Left renal cortex interstitium (tissue), 4 donors: ENCODE measurements at regions not wholly inside any gene's neighbourhood (a gene's known extent, or its start where the extent isn't known, plus 50 kb on each side); places are given as distances from the start of the nearest gene placed in this dataset.
"Not testable (repeated sequence)": the region's sequence is repeated elsewhere in the genome, so short reads cannot be mapped to it uniquely, and the experiment has no call there.

Experiments used
- DNase-seq, 4 donors: peaks; one replicate each; pipeline ENCODE4 v3.0.0-alpha.2; 2013; ENCODE audit warnings: low read depth in 4 of 4, low spot score in 2 of 4, missing footprints in 1 of 4

DNA sequence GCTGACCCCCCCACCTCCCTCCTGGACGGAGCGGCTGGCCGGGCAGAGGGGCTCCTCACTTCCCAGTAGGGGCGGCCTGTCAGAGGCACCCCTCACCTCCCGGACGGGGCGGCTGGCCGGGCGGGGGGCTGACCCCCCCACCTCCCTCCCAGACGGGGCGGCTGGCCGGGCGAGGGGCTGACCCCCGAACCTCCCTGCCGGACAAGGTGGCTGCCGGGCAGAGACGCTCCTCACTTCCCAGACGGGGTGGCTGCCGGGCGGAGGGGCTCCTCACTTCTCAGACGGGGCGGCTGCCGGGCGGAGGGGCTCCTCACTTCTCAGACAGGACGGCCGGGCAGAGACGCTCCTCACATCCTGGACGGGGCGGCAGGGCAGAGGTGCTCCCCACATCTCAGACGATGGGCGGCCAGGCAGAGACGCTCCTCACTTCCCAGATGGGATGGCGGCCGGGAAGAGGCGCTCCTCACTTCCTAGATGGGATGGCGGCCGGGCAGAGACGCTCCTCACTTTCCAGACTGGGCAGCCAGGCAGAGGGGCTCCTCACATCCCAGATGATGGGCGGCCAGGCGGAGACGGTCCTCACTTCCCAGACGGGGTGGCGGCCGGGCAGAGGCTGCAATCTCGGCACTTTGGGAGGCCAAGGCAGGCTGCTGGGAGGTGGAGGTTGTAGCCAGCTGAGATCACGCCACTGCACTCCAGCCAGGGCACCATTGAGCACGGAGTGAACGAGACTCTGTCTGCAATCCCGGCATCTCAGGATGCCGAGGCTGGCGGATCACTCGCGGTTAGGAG lies 66.2 kb upstream of the PAPPA2 start:
- not testable (repeated sequence) for DNase-seq

DNA sequence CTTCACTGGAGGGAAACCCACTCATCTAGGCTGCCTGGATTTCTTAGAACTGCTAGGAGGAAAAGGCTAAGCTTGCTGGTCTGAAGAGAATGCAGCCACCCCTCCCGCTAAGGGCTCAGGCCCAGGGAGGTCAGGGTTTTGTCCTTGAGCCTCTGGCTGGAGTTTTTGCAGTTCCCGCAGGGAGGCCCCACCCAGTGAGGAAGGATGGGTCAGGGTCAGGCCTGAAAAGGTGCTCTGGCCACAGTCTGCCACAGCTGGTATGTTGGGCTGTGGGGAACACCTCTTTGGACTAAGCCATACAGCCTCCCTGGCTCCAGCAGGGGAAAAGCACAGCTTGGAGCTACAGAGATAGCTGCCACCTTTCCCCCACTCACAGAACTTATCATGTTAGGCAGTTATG lies 71.4 kb upstream of the PAPPA2 start:
- DNase-seq, result no peak

DNA sequence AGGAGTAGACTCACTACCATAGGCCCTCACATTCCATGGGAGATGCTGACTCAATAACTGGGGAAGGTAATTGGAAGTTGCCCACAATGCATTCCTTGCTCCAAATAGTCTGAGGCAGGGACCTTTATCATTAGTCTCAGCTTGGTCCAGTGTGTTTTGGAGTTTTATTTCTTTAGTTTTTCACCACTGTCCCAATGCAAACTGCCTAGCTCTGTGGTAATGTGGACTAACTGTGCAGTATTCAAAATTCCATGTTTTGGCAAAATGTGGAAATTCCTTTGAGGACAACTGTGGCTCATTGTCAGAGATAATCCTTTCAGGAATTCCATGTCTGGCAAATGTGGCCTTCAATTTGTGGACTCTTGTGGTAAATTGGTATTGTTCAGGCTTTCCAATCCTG lies 78.1 kb upstream of the PAPPA2 start:
- no peak for DNase-seq

DNA sequence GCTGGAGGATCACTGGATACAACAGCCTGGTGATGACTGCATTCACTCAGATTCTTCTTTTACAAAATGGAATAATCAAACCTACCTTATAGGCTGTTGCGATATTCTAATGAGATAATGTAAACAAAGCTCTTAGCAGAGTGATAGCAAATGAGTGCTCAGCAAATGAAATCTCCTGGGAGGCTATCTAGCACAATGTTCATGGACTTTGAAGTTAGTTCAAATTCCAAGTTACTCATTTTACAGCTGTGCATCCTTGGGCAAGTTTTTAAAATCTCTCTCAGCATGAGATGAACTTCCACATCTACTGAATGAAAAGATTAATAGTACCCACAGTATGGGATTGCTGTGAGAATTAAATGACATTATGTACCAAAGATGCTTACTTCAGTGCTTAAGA lies 80.8 kb upstream of the PAPPA2 start:
- DNase-seq, result no peak

DNA sequence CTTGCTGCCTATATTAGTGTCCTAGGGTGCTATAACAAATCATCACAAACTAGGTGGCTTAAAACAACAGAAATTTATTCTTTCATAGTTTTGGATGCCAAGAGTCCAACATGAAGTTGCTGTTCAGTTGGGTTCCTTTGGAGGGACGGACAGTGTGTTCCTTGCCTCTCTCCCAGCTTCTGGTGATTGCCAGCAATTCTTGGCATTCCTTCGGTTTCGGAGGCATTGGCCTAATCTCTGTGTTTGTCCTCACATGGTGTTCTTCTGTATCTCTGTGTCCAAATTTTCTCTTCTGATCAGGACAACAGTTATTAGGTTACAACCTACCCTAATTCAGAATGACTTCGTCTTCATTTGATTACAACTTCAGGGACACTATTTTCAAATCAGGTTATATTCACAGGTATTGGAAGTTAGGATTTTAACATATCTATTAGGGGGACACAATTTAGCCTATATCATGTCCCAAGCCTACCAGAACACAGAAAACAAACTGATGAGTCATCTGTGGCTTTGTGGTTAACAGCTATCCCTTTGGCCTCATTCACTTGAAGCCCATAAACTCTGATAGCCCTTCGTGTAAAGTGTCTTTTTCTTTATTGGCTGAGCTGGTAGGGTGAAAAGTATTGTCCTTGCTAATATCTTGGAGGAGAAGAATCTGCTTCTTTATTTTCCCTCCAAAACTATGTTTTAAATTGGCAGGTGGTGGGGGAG lies 83.2 kb upstream of the PAPPA2 start:
- DNase-seq, result no peak

DNA sequence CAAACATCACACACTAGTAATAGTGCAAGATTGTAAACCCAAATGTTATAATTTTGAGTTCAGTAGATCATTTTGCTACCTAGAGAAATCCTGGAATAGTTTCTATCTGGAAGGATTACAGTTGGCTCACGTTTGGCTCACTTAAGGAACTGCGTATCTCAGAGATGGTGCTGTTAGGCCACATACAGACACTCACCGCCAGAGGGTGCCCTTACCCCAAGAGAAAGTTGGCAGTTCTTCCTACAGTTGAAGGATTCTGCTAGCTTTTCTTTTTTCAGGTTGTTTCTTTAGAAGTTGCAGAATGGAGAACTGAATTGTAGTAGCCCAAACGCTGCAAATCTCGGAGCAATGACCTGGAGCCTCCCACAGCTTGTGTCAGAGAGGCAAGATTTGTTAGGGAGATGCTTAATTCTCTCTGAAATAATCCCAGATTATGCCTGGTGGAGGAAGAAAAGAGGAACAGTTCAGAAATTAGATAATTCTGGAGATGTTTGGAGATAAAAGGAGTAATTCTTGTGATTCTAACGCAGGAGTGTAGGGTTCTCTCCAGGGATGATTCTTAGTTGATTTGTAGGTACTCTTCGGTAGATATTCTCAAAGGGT lies 87.9 kb upstream of the PAPPA2 start:
- DNase-seq, result peak; percentile 54 to 80 (median 62)

DNA sequence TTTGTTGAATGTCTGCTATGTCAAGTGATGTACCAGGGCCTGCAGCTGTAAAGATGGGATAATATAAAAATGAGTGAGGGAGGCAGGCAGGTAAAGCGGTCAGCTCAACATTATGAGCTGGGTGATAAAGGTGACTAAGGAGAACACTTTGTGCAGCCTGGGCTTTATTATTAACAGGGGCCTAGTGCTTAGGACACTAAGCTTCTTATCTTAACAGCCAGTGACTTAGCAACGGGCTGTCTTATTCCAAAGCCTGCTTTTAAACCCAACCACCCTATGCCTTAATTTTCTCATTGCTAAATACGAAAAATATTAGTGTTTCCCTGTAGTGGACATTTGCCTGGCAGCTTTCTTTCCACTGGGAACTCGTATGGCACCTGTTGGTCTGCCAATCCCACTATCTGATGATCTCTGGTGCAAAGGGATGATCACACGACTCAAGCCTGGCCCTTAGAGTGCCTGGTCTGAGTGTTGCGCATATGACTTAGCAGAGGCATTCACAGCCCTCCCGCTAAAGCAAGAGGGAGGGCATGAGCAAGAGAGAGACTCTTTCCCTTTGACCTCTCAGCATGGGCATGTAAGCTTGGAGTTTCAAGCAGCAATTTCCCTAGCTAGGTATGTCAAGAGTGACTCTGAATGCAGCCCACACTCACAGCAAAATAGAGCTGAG lies 98.6 kb upstream of the PAPPA2 start:
- no peak for DNase-seq

DNA sequence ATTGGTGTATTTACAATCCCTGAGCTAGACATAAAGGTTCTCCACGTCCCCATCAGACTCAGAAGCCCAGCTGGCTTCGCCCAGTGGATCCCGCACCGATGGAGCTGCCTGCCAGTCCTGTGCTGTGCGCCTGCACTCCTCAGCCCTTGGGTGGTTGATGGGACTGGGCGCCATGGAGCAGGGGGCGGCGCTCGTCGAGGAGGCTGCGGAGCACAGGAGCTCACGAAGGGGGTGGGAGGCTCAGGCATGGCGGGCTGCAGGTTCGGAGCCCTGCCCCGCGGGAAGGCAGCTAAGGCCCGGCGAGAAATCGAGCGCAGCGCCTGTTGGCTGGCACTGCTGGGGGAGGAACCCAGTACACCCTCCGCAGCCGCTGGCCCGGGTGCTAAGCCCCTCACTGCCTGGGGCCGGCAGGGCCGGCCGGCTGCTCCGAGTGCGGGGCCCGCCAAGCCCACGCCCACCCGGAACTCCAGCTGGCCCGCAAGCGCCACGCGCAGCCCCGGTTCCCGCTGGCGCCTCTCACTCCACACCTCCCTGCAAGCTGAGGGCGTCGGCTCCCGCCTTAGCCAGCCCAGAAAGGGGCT lies 113.8 kb upstream of the PAPPA2 start:
- not testable (repeated sequence) for DNase-seq

DNA sequence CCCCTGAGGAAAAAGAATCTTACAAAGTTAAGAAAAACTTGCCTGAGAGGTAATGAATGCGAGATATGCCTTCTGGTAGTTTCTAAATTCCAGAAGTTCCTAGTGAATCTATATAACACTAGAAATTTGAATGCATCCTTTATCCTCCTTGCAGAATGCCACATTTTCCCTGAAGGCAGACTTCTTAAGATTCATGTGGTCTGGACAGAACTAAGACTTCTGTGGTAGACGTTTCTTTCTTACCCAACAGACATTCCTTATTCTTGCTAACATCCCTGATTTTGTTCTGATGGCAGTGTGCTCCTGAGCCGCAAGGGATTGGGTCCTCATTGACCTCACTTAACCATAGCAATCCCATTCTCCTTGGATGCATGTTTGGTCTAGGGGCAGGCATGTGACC lies 121.3 kb upstream of the PAPPA2 start:
- no peak for DNase-seq

DNA sequence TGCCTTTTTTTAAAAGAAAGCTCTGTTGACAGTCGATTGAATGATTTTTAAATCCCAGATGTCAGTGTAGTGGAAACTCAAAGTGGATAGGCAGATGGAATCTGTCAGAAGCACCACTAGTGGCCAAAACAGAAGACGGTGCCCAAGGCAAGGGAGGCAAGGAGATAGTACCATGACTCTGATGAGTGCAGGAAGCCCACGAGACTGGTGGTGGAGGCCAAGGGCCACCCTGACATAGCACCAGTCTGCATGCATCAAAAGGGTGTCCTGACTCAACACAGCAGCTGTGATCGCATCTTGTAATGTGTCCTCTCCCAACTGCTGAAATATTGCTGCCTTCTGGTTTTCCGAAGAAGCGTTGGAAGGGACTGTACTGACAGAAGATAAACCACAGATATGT lies 124.1 kb upstream of the PAPPA2 start:
- DNase-seq, result no peak

DNA sequence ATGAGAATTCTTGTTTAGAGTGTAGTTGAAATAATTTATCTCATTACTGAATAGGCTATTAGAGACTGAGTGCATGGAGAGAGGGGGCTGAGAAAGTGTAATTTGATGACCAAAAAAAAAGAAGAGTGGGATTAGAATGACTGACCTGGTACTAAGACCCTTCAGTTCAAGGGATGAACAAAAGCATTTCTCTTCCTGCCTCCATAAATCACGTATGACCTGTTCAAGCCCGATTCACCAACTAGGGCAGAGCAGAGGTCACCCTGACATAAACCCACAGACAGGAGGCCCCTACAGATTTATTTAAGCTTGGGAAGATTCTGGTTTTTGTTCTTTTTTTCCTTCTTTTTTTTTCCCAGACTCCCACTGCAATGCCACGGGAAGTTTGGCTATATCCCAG lies 123.7 kb upstream of the COP1 start:
- peak; percentile 7 to 12 (median 10) for DNase-seq

DNA sequence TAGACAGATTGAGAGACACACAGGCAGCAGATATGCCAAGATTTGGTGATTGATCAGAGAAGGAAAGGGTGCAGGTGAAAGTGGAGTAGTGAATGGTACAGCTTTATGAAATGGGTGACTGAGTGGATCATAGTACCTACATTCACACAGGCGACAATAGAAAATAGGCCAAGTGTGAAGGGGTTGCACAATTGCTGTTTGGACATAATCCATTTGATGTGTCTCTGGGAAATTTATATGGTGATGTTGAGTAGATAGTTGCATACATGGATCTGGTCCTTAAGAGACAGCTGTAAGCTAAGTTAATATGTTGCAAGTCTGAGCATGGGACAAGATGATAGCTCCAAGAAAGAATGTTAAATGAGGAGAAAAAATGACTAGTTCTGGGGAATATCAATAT lies 118.6 kb upstream of the COP1 start:
- no peak for DNase-seq

DNA sequence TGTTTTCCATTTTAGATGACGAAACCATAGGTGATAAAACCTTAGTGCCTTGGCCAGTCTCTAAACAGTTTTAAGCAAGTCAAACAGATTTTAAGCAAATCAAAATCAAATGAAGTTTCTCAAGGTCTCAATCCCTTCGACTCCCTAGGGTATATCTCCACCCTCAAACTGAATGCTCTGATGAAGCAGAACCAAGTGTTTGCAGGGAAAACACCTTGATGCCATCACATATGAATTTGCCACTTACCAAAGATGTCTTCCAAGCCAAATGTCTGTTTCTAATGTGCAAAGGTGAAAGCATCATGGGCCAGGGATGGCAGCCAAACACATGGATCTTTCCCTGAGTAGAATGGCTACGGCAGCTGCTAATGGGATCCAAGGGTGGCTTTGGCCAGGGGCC lies 116.4 kb upstream of the COP1 start:
- DNase-seq, result no peak

DNA sequence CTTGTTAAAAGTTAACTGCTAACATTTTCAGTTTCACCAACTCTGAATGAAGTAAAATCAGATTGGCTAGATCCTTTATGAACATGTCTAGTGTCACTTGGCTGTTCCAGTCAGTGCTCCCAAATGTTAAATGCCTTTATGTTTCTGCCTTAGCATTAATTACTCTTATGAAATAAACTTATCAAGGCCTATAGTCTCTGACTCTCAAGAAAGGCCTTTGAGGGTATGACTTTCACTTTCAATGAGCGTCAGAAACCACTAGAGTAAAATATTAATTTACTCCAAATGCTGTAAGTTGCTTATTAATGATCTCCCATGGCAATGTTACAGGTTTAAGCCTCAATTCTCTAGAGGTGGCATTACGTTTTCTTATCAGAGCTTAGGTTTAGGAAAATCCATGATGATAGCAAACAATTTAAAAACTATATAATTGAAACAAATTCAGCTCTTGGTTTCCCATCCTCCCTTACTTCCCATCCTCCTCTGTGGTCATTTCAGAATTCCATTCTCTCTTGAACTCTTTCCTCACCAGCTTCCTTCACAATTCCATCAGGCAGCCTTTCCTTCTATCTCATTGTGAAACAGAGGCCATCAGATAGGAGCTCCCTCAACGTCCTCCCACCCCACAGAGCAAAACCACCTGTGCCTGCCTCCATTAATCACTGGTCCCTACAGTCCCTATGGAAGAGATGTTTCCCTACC lies 108.6 kb upstream of the COP1 start:
- no peak for DNase-seq

DNA sequence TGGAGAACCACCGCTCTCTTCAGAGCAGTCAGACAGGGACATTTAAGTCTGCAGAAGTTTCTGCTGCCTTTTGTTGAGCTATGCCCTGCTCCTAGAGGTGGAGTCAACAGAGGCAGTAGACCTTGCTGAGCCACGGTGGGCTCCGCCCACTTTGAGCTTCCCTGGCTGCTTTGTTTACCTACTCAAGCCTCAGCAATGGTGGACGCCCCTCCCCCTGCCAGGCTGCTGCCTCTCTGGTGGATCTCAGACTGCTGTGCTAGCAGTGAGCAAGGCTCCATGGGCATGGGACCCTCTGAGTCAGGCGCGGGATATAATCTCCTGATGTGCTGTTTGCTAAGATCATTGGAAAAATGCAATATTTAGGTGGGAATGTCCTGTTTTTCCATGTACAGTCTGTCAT lies 89.5 kb upstream of the COP1 start:
- not testable (repeated sequence) for DNase-seq

DNA sequence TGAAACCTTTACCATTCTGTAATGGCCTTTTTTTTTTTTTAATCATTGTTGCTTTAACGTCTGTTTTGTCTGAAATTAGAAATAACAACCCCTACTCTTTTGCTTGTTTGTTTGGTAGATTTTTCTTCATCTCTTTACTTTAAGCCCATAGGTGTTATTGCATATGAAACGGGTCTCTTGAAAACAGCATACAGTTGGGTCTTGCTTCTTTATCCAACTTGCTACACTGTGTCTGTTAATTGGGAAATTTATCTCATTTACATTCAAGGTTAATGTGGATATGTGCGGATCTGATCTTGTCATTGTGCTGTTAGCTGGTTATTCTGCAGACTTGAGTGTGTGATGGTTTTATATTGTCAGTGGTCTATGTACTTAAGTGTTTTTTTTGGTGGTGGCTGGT lies 78.9 kb upstream of the COP1 start:
- no peak for DNase-seq

DNA sequence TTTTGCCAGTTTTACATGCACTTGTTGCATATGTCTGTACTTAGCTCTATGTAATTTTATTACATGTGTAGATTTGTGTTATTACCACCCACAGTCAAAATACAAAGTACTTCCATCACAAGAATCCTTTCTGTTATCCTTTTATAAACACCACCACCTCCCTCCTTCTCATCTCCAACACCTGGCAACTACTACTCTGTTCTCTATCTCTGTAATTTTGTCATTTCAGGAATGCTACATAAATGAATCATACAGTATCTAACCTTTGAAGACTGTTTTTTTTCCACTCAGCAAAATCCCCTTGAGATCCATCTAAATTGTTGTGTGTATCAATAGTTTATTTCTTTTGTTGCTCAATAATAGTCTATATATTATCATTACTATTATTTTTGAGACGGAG lies 64.5 kb upstream of the COP1 start:
- DNase-seq, result no peak
